ENCODE measurements at regions not wholly inside any gene's neighbourhood (a gene's known extent, or its start where the extent isn't known, plus 50 kb on each side); places are given as distances from the start of the nearest gene placed in this dataset.

DNA sequence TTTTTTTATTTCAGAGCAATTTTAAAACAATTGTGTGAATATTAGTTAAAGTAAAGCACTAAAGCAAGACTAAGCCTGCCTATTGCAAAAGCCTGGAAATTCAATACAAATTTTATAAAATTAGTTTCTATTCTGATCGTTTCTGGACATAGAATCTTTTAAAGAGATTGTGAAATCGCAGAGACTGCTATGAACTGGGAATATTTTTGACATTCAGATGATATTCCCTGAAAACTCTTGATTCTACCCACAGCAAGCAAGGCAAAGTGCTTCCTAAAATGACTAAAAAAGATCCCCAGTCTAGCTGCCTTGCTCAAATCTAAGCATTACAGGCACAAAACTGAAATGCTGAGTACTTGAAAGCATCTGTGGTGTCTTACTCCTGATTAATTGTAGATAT lies 187.6 kb upstream of the CEP162 start:
- TF ChIP-seq TCF12 (IDR thresholded peaks at IDR 0.05; ENCODE audit: low read depth) (no peak), NFIC (IDR thresholded peaks at IDR 0.05) (no peak), RAD21 (IDR thresholded peaks at IDR 0.05; ENCODE audit: low read depth) (no peak)
- TF ChIP-seq, protein P1, sequence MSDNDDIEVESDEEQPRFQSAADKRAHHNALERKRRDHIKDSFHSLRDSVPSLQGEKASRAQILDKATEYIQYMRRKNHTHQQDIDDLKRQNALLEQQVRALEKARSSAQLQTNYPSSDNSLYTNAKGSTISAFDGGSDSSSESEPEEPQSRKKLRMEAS (IDR thresholded peaks at IDR 0.05): no peak
